Activated naive CD8-positive, alpha-beta T cell treated with anti-CD3 and anti-CD28 coated beads, Interleukin-2, amount 50 U/mL, for 24 hours (primary cell): ENCODE measurements at regions not wholly inside any gene's neighbourhood (a gene's known extent, or its start where the extent isn't known, plus 50 kb on each side); places are given as distances from the start of the nearest gene placed in this dataset.

ENCODE experiments used
- ATAC-seq: fragments of 150-1000 bp; cut with Tn5 transposase; one replicate; pipeline ENCODE4 v1.10.0; 2021
- DNase-seq: peaks from one replicate; pipeline ENCODE4 v3.0.0; 2021
- H3K27ac Mint-ChIP-seq: one replicate; pipeline ENCODE4 v1.8.0; 2021; ENCODE audit warnings: mild to moderate bottlenecking, mixed read lengths
- H3K27me3 Mint-ChIP-seq: one replicate; pipeline ENCODE4 v1.8.0; 2021; ENCODE audit warnings: mixed read lengths
- H3K36me3 Mint-ChIP-seq: one replicate; pipeline ENCODE4 v1.8.0; 2021; ENCODE audit warnings: low read depth, mixed read lengths
- H3K4me1 Mint-ChIP-seq: one replicate; pipeline ENCODE4 v1.8.0; 2021; ENCODE audit warnings: mixed read lengths
- H3K4me3 Mint-ChIP-seq: one replicate; pipeline ENCODE4 v1.8.0; 2021; ENCODE audit warnings: mild to moderate bottlenecking, moderate library complexity, mixed read lengths
- H3K9me3 Mint-ChIP-seq: one replicate; pipeline ENCODE4 v1.8.0; 2021; ENCODE audit warnings: mixed read lengths

DNA sequence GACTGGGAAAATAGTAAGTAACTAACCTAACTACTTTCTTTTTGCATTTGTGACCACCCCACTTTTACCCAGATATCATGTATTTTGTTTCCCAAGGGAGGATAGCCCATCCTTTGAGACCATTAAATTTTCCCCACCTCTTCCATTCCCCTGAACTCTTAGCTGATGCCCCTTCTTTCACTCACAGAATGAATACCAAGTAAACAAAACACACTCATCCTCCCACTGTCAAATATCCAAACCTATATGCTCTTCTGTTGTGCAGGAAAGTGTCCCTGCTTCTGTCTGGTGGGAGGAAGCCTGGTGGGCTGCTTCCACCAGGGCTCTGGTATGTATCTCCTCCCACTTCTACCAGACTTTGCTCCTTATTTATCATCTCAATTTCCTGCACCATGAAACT lies 64.6 kb upstream of the PARD3B start:
- ATAC-seq (no peak), DNase-seq (no peak)
- no peaks in the 10 kb centered on the region for H3K27me3 Mint-ChIP-seq
- H3K9me3 Mint-ChIP-seq = no peaks in the 10 kb centered on the region
- H3K4me3 Mint-ChIP-seq = no peak overlapping the region
- no peaks in the 10 kb centered on the region for H3K36me3 Mint-ChIP-seq
- no peaks in the 10 kb centered on the region for H3K4me1 Mint-ChIP-seq
- no peak overlapping the region for H3K27ac Mint-ChIP-seq

- Mint-ChIP-seq H3K27me3 (peaks cover 6% of the 10 kb centered on the region), H3K9me3 (no peaks in the 10 kb centered on the region), H3K27ac (no peak overlapping the region), H3K4me3 (no peak overlapping the region), H3K36me3 (no peaks in the 10 kb centered on the region), H3K4me1 (no peaks in the 10 kb centered on the region)
- no peak for ATAC-seq
- DNase-seq = no peak
These were observed 61.6 kb upstream of the PARD3B start for GRCh38 chr2:204483608-204484081.

DNA sequence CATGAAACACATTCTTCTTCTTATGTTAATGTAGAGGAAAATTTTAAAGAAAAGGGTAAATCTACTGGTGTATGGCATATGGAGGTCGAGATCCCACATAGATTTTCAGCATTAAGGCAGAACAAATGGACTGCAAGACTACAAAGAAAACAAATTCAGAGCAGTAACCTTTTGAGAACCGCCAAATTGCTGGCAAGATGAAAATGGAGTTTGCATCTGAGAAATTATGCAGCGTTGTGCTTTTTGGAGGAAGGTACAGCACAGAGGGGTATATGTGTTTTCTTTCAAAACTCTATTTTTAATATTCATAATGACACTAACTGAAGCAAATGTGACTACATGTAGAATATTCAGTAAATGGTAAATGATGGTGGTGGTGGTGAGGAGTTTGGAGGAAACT lies 59.0 kb upstream of the PARD3B start:
- H3K27ac Mint-ChIP-seq = no peak overlapping the region

GRCh38 chr2:204486805-204487204 lies 58.5 kb upstream of the PARD3B start:
- H3K9me3 Mint-ChIP-seq = no peaks in the 10 kb centered on the region
- DNase-seq = no peak

More for the DNA sequence above, 59.0 kb upstream of the PARD3B start:
- Mint-ChIP-seq H3K4me3 (no peak overlapping the region), H3K9me3 (no peaks in the 10 kb centered on the region), H3K36me3 (no peaks in the 10 kb centered on the region), H3K4me1 (no peaks in the 10 kb centered on the region), H3K27me3 (peaks cover 6% of the 10 kb centered on the region)
- no peak for DNase-seq
- no peak for ATAC-seq

DNA sequence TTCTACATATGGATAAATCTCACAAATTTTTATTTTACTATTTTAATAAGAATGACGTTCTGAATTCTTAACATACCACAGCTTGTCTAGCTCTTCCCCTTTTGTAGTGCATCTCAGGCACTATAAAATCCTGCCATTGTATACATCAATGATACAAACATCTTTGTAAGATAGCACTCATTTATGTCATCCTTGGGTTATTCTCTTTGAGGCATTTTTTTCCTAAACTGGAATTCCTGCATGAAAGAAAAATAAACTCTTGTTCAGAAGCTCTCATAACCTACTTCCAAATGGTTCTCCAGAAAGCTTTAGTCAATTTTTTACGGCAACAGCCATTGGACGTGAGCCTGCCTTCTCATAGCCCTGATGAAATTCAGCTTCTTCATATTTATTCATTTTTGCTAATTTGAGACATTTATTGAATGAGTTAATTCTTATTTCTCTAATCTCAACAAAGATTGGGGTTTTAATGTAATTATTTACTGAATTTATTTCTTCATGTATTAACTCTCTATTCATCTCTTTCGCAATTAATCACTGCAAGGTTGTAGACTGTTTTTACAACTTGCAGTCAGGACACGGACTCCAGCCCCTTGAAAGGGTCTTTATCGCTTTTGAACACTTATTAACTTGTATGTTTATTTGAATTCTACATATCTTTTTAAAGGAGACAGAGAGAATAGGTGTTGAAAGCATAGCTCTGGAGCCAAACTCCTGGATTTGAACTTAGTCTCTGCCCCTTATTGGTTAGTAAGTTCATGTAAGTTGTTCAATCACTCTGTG lies 57.6 kb upstream of the PARD3B start:
- ATAC-seq = no peak
- Mint-ChIP-seq H3K4me3 (no peak overlapping the region), H3K4me1 (no peaks in the 10 kb centered on the region), H3K27me3 (peaks cover 6% of the 10 kb centered on the region), H3K36me3 (no peaks in the 10 kb centered on the region), H3K27ac (no peak overlapping the region), H3K9me3 (no peaks in the 10 kb centered on the region)
- no peak for DNase-seq

More at GRCh38 chr2:204486805-204487204, 58.5 kb upstream of the PARD3B start:
- Mint-ChIP-seq H3K4me3 (no peak overlapping the region), H3K36me3 (no peaks in the 10 kb centered on the region), H3K4me1 (no peaks in the 10 kb centered on the region), H3K27me3 (peaks cover 6% of the 10 kb centered on the region), H3K27ac (no peak overlapping the region)
- ATAC-seq = no peak

GRCh38 chr2:204491528-204491927 lies 53.7 kb upstream of the PARD3B start:
- H3K27ac Mint-ChIP-seq = no peak overlapping the region
- no peak for DNase-seq
- H3K36me3 Mint-ChIP-seq = no peaks in the 10 kb centered on the region
- H3K9me3 Mint-ChIP-seq = no peaks in the 10 kb centered on the region
- no peaks in the 10 kb centered on the region for H3K4me1 Mint-ChIP-seq
- H3K27me3 Mint-ChIP-seq = peaks cover 5% of the 10 kb centered on the region
- no peak for ATAC-seq
- H3K4me3 Mint-ChIP-seq = no peak overlapping the region

DNA sequence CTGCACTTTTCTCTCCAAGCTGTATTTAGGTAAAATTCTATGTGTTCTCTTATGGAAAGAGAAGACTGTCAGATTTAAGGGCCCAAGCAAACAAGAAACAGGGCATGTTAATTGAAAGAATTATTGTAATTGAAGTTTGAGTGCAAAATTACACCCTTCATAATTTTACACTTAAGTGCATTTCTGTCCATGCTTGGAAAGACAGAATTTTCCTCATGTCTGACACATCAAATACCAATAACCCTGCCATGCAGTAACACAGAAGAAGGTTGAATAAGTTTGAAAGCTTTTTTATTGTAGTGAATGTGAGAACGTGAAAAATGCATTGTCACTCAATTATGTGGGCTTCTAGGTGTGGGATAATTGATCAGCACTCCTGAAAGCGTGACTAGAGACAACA lies 52.9 kb upstream of the PARD3B start:
- DNase-seq (no peak), ATAC-seq (no peak)
- Mint-ChIP-seq H3K36me3 (no peaks in the 10 kb centered on the region), H3K4me3 (no peak overlapping the region), H3K4me1 (no peaks in the 10 kb centered on the region), H3K27ac (no peak overlapping the region), H3K9me3 (no peaks in the 10 kb centered on the region), H3K27me3 (peaks cover 3% of the 10 kb centered on the region)

DNA sequence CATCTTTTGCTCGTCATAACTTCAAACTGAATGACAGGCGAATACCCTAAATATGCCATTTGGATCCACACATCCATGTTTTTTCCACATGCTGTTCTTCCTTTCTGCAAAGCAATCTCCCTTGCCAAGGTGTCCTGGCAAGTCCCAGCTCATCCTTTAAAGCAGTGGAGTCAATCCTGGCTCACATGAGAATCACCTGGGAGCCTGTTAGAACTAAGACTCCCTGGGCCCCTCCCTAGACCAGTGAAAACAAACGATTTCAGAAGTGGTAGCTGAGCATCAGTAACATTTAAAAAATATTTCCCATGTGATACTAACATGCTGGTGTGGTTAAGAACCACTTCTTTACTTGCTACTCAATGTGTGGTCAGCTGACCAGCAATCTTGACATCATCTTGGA lies 50.6 kb upstream of the PARD3B start:
- ATAC-seq = no peak
- H3K9me3 Mint-ChIP-seq = no peaks in the 10 kb centered on the region
- no peak for DNase-seq
- no peak overlapping the region for H3K4me3 Mint-ChIP-seq
- no peaks in the 10 kb centered on the region for H3K36me3 Mint-ChIP-seq
- H3K4me1 Mint-ChIP-seq = no peaks in the 10 kb centered on the region
- H3K27ac Mint-ChIP-seq = no peak overlapping the region
- H3K27me3 Mint-ChIP-seq = peaks cover 3% of the 10 kb centered on the region

DNA sequence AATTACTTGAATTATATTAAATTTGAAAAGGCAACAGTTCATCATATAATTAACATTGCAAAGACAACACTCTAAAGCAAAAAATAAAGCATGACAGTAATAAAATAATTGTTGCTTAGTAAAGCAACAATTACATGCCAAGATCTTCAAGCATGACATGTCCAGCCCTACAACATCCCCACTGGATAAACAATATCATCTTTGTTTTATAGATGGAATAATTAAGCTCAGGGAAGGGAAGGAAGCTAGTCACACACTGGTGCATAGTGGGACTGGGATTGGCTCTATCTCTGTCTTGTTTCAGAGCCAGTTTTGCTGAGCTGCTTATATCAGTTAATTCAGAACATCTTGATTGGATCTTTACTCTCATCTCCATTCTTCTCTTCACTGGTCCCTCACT lies 49.9 kb upstream of the PARD3B start:
- no peaks in the 10 kb centered on the region for H3K9me3 Mint-ChIP-seq
- no peak for ATAC-seq
- peaks cover 3% of the 10 kb centered on the region for H3K27me3 Mint-ChIP-seq
- no peaks in the 10 kb centered on the region for H3K36me3 Mint-ChIP-seq
- H3K4me3 Mint-ChIP-seq = no peak overlapping the region
- no peaks in the 10 kb centered on the region for H3K4me1 Mint-ChIP-seq
- no peak for DNase-seq
- H3K27ac Mint-ChIP-seq = no peak overlapping the region
